CD4-positive, alpha-beta T cell (primary cell): ENCODE measurements at regions not wholly inside any gene's neighbourhood (a gene's known extent, or its start where the extent isn't known, plus 50 kb on each side); places are given as distances from the start of the nearest gene placed in this dataset.

Experiments used
- ATAC-seq: fragments of 200-7000 bp; cut with Tn5 transposase; one replicate; pipeline ENCODE4 v1.10.0; 2022; ENCODE audit warnings: mild to moderate bottlenecking; ENCODE audit not compliant: poor library complexity
- CTCF ChIA-PET: fragments of 350-600 bp; sonication (Branson Sonifier 250); formaldehyde crosslinking; loops from one replicate; lab custom pipeline; 2021; ENCODE audit warnings: antibody characterized with exemption, inconsistent platforms; lab: Charles Lee
- POLR2A ChIA-PET: fragments of 350-600 bp; sonication (Branson Sonifier 250); formaldehyde crosslinking; loops from one replicate; lab custom pipeline; 2021; ENCODE audit warnings: antibody characterized with exemption, inconsistent platforms; lab: Charles Lee
- DNase-seq, 14 experiments: peaks; one replicate each; pipeline ENCODE4 v3.0.0-alpha.2; 2013 to 2020; ENCODE audit warnings: mixed read lengths in 2 of 14
- H3K27ac ChIP-seq, 2 donors: one replicate each; pipeline versions ENCODE4 v1.5.1 to v1.7.0; 2013; ENCODE audit warnings: low read length in 2 of 2, low read depth in 1 of 2, mild to moderate bottlenecking in 1 of 2
- H3K27me3 ChIP-seq, 2 experiments: 1 replicate in 1 of 2; 2 replicates in 1 of 2; pipeline versions ENCODE4 v1.6.1 to v1.7.0; 2013; ENCODE audit warnings: low read length in 2 of 2, control low read depth in 1 of 2, mild to moderate bottlenecking in 1 of 2, moderate library complexity in 1 of 2; ENCODE audit not compliant: insufficient read depth in 2 of 2, control insufficient read depth in 1 of 2
- H3K36me3 ChIP-seq: one replicate; pipeline ENCODE4 v1.6.1; 2013; ENCODE audit warnings: low read length, control low read depth; ENCODE audit not compliant: insufficient read depth
- H3K4me1 ChIP-seq: one replicate; pipeline ENCODE4 v1.6.1; 2013; ENCODE audit warnings: low read length, control low read depth; ENCODE audit not compliant: insufficient read depth
- H3K4me3 ChIP-seq: one replicate; pipeline ENCODE4 v1.5.1; 2013; ENCODE audit warnings: mild to moderate bottlenecking, low read length, moderate library complexity
- H3K9me3 ChIP-seq, 2 experiments: 1 replicate in 1 of 2; 2 replicates in 1 of 2; pipeline versions ENCODE4 v1.6.1 to v1.7.0; 2013; ENCODE audit warnings: low read length in 2 of 2, mild to moderate bottlenecking in 2 of 2, control low read depth in 1 of 2, moderate library complexity in 1 of 2; ENCODE audit not compliant: control insufficient read depth in 1 of 2, insufficient read depth in 1 of 2
- H3K27ac Mint-ChIP-seq: one replicate; pipeline ENCODE4 v1.8.0; 2020; ENCODE audit warnings: mixed read lengths
- H3K27me3 Mint-ChIP-seq: one replicate; pipeline ENCODE4 v1.8.0; 2021; ENCODE audit warnings: mixed read lengths
- H3K36me3 Mint-ChIP-seq: one replicate; pipeline ENCODE4 v1.8.0; 2021; ENCODE audit warnings: low read depth, mixed read lengths
- H3K4me1 Mint-ChIP-seq: one replicate; pipeline ENCODE4 v1.8.0; 2021; ENCODE audit warnings: low read depth, mixed read lengths
- H3K4me3 Mint-ChIP-seq: one replicate; pipeline ENCODE4 v1.8.0; 2020; ENCODE audit warnings: mild to moderate bottlenecking, mixed read lengths
- H3K9me3 Mint-ChIP-seq: one replicate; pipeline ENCODE4 v1.8.0; 2020; ENCODE audit warnings: mixed read lengths
- intact Hi-C, 2 experiments: fragments of 100-400 bp; cut with DNase I in 1 of 2; cut with micrococcal nuclease in 1 of 2; formaldehyde crosslinking; loops; one replicate each; pipeline versions ENCODE4 v1.15.1 to v1.9.0; 2023 to 2025; cut with DNase I, micrococcal nuclease
- TF ChIP-seq, protein P1 (sequence below): fragments of 200-600 bp; IDR thresholded peaks from one replicate; pipeline ENCODE4 v1.8.0; 2022; ENCODE audit warnings: antibody characterized with exemption, mild to moderate bottlenecking

DNA sequence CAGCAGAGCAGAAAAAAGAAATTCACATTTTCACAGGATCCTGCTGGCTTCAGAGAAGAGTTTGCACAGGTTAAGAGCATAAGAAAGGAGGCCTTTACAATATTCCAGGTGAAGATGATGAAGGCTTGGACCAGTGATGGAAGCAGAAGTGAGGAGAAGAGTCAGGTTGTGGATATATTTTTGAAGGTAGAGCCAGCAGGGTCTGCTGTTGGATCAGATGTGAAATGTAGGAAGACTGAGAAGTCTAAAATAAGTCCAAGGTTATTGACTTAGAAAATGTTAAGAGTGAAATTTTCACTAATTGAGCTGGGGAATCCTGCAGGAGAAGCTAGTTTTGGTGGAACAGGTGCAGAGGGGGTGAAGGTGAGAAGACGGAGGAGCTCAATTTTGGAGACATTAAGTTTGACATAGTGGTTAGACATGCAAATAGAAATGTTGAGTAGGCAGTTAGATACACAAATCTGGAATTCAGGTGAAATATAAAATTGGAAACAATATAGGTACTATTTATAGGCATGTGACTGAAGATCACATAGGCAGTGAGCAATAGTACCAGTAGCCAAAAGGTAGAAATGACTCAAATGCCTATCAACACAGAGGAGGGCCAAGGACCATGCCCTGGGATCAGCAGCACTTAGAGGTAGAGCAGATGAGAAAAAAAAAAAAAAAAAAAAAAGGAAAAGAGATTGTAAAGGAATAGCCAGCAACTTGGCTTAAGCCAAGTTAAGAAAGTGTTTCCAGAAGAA, 252.0 kb downstream of the AASDHPPT start:
- Mint-ChIP-seq H3K27ac (no peak overlapping the region), H3K4me1 (no peaks in the 10 kb centered on the region), H3K4me3 (no peak overlapping the region), H3K36me3 (no peaks in the 10 kb centered on the region), H3K27me3 (no peaks in the 10 kb centered on the region), H3K9me3 (peaks cover 3% of the 10 kb centered on the region)
- intact Hi-C loops, result no loop called here
- no peaks in the 10 kb centered on the region for H3K36me3 ChIP-seq
- no peak overlapping the region for H3K4me3 ChIP-seq
- TF ChIP-seq, protein P1, sequence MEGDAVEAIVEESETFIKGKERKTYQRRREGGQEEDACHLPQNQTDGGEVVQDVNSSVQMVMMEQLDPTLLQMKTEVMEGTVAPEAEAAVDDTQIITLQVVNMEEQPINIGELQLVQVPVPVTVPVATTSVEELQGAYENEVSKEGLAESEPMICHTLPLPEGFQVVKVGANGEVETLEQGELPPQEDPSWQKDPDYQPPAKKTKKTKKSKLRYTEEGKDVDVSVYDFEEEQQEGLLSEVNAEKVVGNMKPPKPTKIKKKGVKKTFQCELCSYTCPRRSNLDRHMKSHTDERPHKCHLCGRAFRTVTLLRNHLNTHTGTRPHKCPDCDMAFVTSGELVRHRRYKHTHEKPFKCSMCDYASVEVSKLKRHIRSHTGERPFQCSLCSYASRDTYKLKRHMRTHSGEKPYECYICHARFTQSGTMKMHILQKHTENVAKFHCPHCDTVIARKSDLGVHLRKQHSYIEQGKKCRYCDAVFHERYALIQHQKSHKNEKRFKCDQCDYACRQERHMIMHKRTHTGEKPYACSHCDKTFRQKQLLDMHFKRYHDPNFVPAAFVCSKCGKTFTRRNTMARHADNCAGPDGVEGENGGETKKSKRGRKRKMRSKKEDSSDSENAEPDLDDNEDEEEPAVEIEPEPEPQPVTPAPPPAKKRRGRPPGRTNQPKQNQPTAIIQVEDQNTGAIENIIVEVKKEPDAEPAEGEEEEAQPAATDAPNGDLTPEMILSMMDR, result no peak
- H3K9me3 ChIP-seq, result no peaks in the 10 kb centered on the region
- no peak for ATAC-seq
- no peaks in the 10 kb centered on the region for H3K4me1 ChIP-seq
- DNase-seq, result no peak
- no peaks in the 10 kb centered on the region for H3K27me3 ChIP-seq
- POLR2A ChIA-PET, result no interaction called here
- no peak overlapping the region for H3K27ac ChIP-seq
- CTCF ChIA-PET, result no interaction called here

DNA sequence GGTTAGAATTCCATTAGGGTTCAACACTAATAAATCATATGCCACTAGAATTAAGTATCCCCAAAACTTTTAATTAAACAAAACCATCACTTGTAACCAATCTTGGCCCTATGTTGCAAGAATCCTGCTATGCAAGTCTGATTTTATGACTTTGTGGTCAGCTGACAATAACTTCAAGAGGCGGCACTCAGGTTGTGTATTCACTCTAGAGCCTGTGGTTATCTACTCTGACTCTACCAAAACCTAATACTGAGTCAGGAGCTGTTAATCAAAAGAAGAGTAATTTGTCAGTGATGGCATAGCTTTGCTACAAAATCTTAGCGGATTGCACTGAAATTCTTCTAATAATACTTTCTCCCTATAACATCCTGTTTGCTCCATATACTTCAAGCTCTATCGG, 253.7 kb downstream of the AASDHPPT start:
- H3K4me1 Mint-ChIP-seq, result no peaks in the 10 kb centered on the region
- POLR2A ChIA-PET, result no interaction called here
- peaks cover 3% of the 10 kb centered on the region for H3K9me3 Mint-ChIP-seq
- H3K27me3 ChIP-seq, result no peaks in the 10 kb centered on the region
- ATAC-seq, result no peak
- H3K36me3 Mint-ChIP-seq, result no peaks in the 10 kb centered on the region
- H3K36me3 ChIP-seq, result no peaks in the 10 kb centered on the region
- no peak overlapping the region for H3K4me3 Mint-ChIP-seq
- intact Hi-C loops, result no loop called here
- H3K27ac ChIP-seq, result no peak overlapping the region
- no peak overlapping the region for H3K27ac Mint-ChIP-seq
- TF ChIP-seq, protein P1, result no peak
- CTCF ChIA-PET, result no interaction called here
- H3K27me3 Mint-ChIP-seq, result no peaks in the 10 kb centered on the region
- no peaks in the 10 kb centered on the region for H3K4me1 ChIP-seq
- no peak overlapping the region for H3K4me3 ChIP-seq
- no peak for DNase-seq
- no peaks in the 10 kb centered on the region for H3K9me3 ChIP-seq

DNA sequence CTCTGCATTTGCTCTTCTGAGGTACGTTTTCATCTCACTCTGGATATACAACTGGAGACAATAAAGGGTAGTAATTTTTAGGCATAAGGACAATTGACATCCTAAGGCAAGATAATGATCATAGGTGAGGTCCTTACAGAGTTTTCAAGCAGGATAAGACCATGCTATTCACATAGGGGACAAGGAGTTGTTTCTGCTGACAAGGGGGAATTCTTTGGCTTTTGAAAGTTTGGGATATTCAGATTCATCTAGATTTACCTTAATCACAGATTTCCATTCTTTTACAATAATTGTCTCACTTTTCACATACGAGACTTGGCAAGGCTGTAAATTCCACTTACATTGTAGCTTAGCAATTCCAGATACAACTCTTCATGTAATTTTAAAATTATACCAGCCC, 256.2 kb downstream of the AASDHPPT start:
- Histone ChIP-seq H3K4me1 (no peaks in the 10 kb centered on the region), H3K27me3 (no peaks in the 10 kb centered on the region), H3K4me3 (no peak overlapping the region), H3K36me3 (no peaks in the 10 kb centered on the region), H3K27ac (no peak overlapping the region), H3K9me3 (no peaks in the 10 kb centered on the region)
- no peak for ATAC-seq
- intact Hi-C loops, result no loop called here
- no peak overlapping the region for H3K27ac Mint-ChIP-seq
- no peaks in the 10 kb centered on the region for H3K4me1 Mint-ChIP-seq
- TF ChIP-seq, protein P1, result no peak
- H3K4me3 Mint-ChIP-seq, result no peak overlapping the region
- ChIA-PET CTCF (no interaction called here), POLR2A (no interaction called here)
- H3K36me3 Mint-ChIP-seq, result no peaks in the 10 kb centered on the region
- no peaks in the 10 kb centered on the region for H3K9me3 Mint-ChIP-seq
- no peak for DNase-seq
- no peaks in the 10 kb centered on the region for H3K27me3 Mint-ChIP-seq
